ENCODE measurements at regions not wholly inside any gene's neighbourhood (a gene's known extent, or its start where the extent isn't known, plus 50 kb on each side); places are given as distances from the start of the nearest gene placed in this dataset.

- no peak for DNase-seq
Measured at GRCh38 chr1:81470275-81470674, 330.5 kb upstream of the ADGRL2 start.

- no peak for DNase-seq
Measured at GRCh38 chr1:81467383-81467782, 333.4 kb upstream of the ADGRL2 start.

GRCh38 chr1:81466961-81467360 is 333.8 kb upstream of the ADGRL2 start:
- DNase-seq, result no peak

- no peak for DNase-seq
Measured at GRCh38 chr1:81463936-81464837, 336.5 kb upstream of the ADGRL2 start.

DNA sequence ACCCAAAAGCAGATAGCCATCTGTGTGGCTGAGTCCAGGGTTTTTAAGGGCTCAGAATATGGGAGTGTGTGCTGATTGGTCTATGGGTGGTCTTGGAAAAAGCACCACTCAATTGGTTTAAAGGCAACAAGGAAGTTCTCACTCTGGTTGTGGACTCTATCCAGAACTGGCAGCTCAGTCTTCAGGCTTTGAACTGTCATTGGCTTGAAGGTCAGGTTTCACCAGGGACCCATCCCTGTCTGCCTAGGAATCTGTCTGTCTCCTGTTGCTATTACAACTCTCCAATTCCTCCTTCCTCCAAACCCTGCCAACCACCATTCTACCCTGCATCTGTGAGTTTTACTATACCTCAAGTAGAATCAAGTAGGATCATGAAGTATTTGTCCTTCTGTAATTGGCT is 341.7 kb upstream of the ADGRL2 start:
- DNase-seq, result no peak

GRCh38 chr1:81458186-81458585 is 342.5 kb upstream of the ADGRL2 start:
- no peak for DNase-seq

DNA sequence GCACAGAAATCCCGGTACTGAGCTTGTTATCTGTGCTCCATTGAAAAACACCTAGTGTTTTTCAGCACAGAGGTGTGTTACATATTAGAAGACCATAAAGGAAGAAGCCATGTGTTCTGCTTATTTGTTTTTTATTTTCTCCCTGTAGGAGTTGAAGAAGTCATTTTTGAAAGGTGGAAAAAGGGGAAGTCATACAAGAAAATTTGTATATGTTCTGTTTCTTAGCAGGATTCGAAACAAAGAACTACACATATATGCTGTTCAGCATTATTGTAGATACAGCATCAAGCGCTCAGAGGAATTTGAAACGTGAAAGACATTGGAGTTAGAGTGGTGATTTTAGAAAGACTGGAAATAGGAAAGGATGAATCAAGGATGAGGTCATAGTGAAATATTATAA is 345.3 kb upstream of the ADGRL2 start:
- no peak for DNase-seq

GRCh38 chr1:81453971-81454370 is 346.8 kb upstream of the ADGRL2 start:
- DNase-seq, result no peak

DNA sequence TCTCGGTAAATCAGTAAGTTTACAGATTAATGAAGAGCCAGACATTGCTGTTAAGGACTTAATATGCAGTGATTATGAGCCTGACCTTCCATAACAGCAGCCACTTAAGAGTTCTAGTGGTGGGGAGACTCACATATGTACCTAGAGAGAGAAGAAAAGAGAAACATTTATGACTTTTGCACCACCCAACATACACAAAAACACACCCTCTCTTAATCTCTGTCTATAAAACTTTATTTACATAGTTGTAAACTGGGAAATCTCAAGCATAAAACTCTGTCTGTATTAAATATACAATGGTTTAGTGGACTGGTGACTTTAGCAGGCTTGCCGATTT is 347.4 kb upstream of the ADGRL2 start:
- DNase-seq, result no peak

- DNase-seq, result no peak
Measured at GRCh38 chr1:81452693-81453366, 347.9 kb upstream of the ADGRL2 start.

DNA sequence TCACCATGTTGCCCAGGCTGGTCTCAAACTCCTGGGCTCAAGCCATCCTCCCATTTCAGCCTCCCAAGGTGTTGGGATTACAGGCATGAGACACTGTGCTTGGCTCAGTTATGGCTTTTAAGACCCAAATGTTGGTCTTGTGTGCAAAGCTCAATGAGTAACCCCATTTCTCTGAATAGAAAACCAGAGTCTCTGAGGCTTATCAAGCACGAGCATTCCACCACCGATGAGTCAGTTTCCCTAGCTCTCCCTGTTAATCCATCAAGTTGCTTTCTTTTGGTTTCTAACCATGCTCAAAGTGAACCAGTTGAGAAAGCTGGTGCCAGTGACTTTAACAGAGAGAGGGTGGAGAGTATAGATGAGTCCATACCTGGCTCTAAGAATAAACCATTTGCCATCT is 350.9 kb upstream of the ADGRL2 start:
- no peak for DNase-seq

- no peak for DNase-seq
Measured at GRCh38 chr1:81446000-81446669, 354.6 kb upstream of the ADGRL2 start.

DNA sequence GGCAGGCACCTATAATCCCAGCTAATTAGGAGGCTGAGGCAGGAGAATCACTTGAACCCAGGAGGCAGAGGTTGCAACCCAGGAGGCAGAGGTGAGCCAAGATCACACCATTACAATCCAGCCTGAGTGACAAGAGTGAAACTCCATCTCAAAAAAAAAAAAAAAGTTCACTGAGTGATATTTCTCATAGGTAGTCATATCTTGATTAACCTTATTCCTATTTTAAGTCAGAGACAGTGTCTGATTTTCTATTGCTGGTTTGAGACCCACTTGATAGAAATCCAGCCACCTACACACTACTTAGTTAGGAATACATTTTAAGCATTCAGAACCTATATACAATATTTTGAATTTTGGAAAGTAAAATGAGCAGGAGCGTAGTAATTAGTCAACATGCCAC is 357.4 kb upstream of the ADGRL2 start:
- no peak for DNase-seq

DNA sequence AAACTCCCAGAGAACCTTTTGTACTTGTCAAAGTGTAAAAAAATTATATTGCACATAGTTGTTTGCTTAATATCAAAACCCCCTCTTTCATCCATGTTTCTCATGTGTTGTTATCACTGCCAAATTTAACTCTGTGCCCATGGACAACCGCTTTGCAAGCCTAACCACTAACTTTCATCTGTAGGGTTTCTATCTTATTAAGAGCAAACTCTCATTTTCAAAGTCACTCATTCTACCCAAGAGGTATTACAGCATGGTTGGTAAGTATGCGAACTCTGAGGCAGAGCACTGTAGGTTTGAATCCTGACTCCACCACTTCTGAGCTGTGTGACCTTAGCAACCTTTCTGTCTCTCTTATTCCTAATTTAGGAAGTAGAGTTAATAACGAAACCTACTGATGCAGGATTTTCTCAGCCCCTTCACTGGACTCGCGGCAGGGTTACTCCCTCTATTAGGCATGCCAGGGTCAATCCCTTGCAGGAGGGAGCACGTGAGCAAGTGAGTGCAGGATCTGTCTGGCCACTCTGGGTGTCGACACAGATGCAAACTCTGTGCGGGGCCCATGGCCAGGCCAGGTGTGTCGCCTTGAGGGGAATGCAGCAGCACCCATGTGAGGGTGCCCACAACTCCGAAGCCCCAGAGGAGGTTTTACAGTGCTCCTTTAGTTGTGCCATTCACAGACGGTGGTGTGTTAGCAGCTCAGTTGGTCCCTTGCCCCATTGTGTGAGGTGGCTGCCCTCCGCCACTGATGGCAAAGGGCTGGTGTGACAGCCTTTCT is 361.5 kb upstream of the ADGRL2 start:
- DNase-seq, result no peak

GRCh38 chr1:81437649-81438048 is 363.1 kb upstream of the ADGRL2 start:
- no peak for DNase-seq

GRCh38 chr1:81437213-81437612 is 363.5 kb upstream of the ADGRL2 start:
- no peak for DNase-seq

GRCh38 chr1:81435175-81435574 is 365.6 kb upstream of the ADGRL2 start:
- DNase-seq, result no peak

DNA sequence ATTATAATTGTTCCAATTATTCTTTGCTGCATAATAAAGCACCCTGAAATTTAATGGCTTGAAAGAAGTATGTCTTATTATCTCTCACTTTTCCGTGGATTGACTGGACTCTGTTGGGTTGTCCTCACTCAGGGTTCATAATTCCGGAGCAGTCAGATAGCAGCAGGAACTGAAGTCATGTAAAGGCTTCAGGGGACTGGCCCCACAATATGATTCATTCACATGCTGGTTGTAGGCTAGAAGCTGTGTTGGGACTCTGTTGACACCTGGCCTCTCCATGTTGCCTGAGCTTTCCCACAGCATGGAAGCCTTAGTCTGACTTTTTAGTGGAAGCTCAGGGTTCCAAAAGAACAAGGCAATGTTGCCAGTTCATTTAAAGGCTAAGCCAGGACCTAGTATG is 367.1 kb upstream of the ADGRL2 start:
- DNase-seq, result no peak

DNA sequence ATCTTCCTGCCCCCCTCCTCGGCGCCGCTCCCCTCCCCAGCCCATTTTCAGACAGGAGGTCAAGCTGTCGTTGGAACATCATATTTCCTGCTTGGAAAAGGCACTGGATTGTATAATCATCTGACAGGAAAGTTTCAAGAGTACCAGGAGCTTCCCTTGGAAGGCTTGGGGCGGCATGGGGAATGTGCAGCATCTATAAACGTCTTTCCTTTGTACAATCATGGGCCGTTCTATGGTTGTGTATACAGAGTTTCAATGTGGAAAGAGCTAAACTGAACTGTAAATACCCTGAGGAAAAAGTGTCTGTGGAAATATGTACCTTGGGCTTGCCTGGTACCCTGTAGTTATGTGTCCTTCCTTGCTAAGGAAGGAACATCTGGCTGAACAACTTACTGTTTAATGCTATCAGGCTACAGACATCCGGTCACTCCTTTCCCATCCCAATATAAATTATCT is 368.1 kb upstream of the ADGRL2 start:
- DNase-seq, result no peak

- no peak for DNase-seq
Measured at GRCh38 chr1:81432059-81432458, 368.7 kb upstream of the ADGRL2 start.

- no peak for DNase-seq
Measured at GRCh38 chr1:81431624-81432000, 369.1 kb upstream of the ADGRL2 start.

GRCh38 chr1:81430955-81431623 is 369.6 kb upstream of the ADGRL2 start:
- no peak for DNase-seq
